ENCODE measurements at regions not wholly inside any gene's neighbourhood (a gene's known extent, or its start where the extent isn't known, plus 50 kb on each side); places are given as distances from the start of the nearest gene placed in this dataset.

DNA sequence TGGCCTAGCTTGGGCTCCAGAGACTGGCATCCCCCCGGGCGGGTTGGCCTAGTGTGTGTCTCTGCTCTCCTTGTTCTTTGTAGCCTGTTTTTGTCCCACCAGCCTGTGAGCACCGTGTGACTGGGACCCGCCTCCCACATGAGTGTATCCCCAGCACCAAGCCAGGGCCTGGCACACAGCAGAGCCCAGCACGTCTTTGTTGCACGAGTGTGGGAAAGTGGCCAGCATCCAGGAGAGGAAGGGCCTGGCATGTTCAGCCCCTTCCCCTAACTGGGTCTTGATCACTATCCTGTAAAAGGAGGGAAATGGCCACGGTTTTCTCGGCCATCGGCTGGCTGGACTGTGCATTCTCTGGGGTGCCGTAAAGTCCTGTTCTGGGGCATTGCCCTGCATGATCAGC, 290.1 kb downstream of the BMP7 start:
- no peak for DNase-seq

DNA sequence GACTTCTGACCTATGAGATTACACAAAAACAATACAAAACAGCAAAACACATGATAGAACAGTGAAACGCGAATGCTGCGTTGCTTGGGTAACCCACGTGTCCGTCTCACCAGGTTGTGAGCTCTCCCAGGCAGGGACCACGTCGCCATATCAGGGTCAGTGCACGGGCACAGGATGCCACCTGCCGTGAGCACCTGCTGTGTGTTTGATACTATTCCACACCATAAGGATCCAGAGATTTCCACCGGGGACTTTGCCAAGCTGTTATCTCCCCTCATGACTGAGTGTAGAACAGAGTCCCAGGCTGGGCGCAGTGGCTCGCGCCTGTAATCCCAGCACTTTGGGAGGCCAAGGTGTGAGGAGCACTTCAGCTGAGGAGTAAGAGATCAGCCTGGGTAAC, 288.0 kb downstream of the BMP7 start:
- no peak for DNase-seq

DNA sequence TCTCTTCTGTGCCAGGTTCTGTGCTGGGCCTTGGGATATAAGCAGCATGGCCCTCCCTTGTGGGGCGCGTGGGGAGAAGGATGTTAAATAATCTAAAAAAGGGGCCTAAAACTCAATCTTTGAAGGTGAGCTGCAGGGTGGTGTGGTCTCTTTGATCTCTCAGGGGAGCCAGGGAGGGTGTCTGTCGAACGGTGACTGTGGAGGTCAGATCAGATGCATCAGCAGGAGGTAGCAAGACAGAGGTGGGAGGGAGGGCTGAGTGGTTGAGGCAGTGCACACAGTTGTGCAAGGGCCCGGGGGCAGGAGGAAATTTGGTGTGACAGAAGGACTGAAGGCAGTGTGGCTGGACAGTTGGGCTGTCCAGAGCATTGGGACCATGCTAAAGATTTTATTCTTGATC, 287.3 kb downstream of the BMP7 start:
- DNase-seq, result no peak

DNA sequence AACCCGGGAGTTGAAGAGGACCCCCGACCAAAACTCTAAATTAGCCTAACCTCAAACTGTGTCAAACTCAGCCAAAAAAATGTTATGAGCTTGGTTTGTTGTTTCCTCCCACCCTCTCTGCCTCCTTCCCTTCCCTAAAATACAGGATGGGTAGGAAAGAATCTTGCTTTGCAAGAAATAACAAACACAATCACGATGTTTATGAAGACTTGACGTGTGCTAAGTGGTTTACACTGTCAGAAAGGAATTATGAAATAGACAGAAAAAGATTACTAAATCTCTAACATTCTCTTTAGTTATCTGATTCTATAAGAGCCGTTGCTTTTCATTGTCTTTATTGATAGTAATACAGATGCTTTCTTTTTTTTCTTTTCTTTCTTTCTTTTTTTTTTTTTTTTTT, 285.1 kb downstream of the BMP7 start:
- DNase-seq, result no peak

DNA sequence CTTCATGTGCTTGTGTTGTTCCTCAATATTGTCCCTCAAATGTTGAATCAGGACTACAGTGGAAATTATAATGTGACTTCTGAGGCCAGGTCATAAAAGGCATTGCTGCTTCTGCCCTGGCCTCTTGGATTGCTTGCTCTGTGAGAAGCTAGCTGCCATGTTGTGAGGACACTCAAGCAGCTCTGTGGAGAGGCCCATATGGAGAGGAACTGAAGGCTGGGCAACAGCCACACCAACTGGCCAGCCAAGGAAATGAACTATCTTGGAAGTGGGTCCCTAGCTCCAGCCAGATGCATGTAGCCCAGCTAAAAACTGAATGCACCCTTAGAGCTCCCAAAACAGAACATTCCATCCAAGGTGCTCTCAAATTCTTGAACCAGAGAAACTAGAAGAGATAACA, 282.6 kb downstream of the BMP7 start:
- DNase-seq, result no peak

- DNase-seq, result no peak
Observed at GRCh38 chr20:56985066-56985685, 281.3 kb downstream of the BMP7 start.

DNA sequence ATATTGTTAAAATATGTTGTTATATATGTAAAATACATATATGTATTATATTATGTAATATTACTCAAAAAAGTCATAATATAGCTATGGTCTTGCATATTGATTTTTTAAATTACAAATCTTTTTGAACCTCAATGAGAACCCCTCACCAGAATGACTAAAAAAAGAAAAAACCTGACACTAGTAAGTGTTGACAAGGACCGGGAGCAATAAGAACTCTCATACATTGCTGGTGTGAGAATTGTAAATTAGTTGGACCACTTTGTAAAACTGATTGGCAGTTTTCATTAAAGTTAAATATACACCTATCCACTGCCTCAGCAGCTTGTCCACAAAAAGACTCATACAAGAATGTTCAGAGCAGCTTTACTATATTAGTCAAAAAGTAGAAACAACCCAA, 280.0 kb downstream of the BMP7 start:
- no peak for DNase-seq

GRCh38 chr20:56986931-56987720, 279.3 kb downstream of the BMP7 start:
- no peak for DNase-seq

DNA sequence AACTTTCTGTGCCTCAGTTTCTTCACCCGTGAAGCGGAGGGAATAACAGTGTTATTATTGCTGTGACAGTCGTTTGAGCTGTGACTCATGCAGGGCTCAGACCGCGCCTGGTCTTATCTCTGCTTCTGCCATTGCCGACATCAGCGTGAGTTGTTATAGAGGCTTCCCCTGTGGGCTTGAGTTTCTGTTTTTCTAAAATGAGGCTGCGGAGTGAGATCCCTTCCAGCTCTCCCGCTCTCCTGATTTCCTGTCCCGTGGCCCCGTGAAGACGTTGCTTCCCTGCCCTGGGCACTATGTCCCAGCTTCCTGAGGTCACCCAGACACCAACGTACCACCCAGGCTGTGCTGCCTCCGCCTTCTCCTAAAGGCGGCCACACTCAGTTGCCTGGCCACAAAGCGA, 278.5 kb downstream of the BMP7 start:
- DNase-seq, result no peak

DNA sequence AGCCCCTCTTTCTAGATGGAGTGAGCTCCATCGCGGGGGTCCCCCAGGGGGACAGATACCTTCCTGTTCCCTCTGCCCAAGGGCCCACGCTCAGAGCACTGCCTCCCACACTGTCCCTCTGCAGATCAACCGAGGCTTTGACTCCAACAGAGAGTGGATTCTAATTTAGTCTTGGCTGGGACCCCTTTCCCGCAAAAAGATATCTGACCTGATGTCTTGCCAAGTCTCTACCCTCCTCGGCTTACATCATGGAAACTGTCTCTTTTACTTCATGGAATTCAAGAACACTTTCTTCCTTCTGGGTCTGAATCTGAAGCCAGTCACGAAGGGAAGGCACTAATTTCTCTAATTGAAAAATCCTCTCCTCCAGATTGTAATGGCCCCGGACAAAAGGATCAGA, 278.0 kb downstream of the BMP7 start:
- no peak for DNase-seq

GRCh38 chr20:56989516-56989915, 276.9 kb downstream of the BMP7 start:
- no peak for DNase-seq

GRCh38 chr20:56993020-56993559, 273.4 kb downstream of the BMP7 start:
- no peak for DNase-seq

DNA sequence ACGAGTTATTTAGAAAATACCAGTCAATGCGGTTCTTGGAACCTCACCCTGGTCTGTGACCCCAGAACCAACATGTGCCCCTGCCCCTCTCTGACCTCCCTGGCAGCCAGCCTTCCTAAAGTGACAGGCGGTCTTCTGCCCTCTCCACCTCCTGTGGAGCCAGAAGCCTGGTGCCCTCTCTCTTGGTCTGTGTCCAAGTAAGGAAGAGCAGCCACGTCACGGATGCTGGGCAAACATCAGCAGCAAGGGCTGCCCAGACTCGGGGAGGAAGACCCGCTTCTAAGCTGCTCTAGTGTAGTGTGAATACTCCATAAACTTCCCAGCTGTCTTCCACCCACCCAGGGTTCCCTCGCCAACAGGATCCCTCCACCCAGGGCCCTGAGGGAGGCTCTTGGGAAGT, 272.4 kb downstream of the BMP7 start:
- DNase-seq, result no peak

GRCh38 chr20:56995149-56995548, 271.3 kb downstream of the BMP7 start:
- DNase-seq, result no peak

GRCh38 chr20:56995635-56996075, 270.8 kb downstream of the BMP7 start:
- DNase-seq, result no peak

GRCh38 chr20:56996533-56996932, 269.9 kb downstream of the BMP7 start:
- DNase-seq, result no peak

DNA sequence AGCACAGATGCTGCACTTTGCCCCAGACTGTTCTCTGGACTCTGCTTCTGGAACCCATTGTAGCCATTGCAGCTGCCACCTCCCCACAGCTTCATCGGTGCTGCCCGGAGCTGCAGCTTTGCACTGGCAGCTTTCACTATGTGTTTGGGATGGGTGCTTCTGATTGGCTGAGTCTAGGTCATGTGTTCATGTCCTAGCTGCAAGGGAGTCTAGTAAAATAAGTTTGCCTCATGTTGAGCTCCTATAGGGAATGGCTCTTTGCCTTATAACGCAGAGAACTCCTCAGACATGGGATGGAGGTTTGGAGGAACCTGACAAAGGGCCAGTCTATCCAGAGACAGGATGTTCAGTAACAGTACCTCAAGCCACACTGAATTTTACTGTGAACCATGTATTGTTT, 268.0 kb downstream of the BMP7 start:
- no peak for DNase-seq

- DNase-seq, result no peak
Observed at GRCh38 chr20:57000441-57000968, 265.9 kb downstream of the BMP7 start.

DNA sequence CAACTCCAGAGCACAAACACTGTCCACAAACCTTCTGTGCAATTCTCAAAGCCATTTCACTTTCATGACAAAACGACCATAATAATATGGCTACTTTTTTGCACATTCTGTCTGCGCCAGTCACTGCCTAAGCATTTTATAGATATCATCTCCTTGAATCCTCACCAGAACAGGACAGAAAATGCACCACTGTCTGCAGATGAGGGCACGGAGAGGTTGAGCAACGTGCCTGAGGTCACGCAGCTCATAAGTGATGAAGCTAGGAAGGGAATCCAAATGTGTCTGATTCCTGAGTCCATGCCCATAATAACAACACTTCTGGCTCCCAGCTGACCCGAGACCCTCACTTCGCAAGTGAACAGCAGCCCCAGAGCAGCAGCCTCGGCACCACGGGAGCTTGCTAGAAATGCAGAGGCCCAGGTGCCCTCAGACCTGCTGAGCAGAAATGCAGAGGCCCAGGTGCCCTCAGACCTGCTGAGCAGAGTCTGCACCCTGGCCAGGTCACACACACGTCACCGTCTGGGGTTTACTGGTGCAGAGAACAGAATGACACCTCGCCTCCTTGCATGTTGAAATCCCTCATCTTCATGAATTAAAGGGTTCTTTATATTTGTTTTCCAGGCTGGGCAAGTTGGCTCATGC, 265.2 kb downstream of the BMP7 start:
- no peak for DNase-seq

GRCh38 chr20:57002066-57002570, 264.3 kb downstream of the BMP7 start:
- DNase-seq, result no peak

DNA sequence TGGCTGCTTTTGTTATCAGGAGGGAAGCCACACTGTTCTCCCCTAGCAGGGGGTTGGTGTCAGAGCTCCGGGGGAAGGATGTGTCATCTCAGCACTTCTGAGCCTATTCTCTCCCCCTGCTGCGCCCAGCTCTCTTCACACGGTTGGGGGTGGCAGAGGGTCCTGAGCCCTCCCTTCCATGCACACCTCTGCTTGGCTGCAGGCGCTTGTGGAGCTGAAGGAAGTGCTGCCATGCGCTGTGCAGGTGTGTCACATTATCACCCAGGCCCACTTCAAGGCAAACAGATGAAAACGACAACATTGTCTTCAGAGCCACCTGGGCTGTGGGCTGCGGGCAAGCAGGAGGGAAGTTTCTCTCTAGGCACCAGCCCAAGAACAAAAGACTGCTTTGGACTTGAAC, 263.4 kb downstream of the BMP7 start:
- no peak for DNase-seq

- no peak for DNase-seq
Observed at GRCh38 chr20:57004416-57004815, 262.0 kb downstream of the BMP7 start.
